Fibroblast of pulmonary artery (primary cell): ENCODE measurements at regions not wholly inside any gene's neighbourhood (a gene's known extent, or its start where the extent isn't known, plus 50 kb on each side); places are given as distances from the start of the nearest gene placed in this dataset.

Source experiments
- DNase-seq: peaks from one replicate; pipeline ENCODE4 v3.0.0-alpha.2; 2010; ENCODE audit warnings: low read depth
- H3K4me3 ChIP-seq: replicated peaks from 2 replicates; pipeline ENCODE4 v1.5.1; 2011; ENCODE audit warnings: low read depth, mild to moderate bottlenecking, control low read depth, low read length, moderate library complexity
- CTCF ChIP-seq: IDR thresholded peaks from 2 replicates; pipeline ENCODE4 v1.5.1; 2011; ENCODE audit warnings: mild to moderate bottlenecking, control low read depth, low read length, inconsistent platforms; ENCODE audit errors: missing control alignments

GRCh38 chr3:189534531-189534930, 96.7 kb upstream of the TP63 start:
- no peak for TF ChIP-seq CTCF
- DNase-seq = no peak
- no peak overlapping the region for H3K4me3 ChIP-seq

- TF ChIP-seq CTCF = no peak
- H3K4me3 ChIP-seq = no peak overlapping the region
- DNase-seq = no peak
Observed at GRCh38 chr3:189537135-189537534, 94.1 kb upstream of the TP63 start.

- no peak overlapping the region for H3K4me3 ChIP-seq
- DNase-seq = no peak
- no peak for TF ChIP-seq CTCF
Observed at GRCh38 chr3:189547448-189547847, 83.7 kb upstream of the TP63 start.

- H3K4me3 ChIP-seq = no peak overlapping the region
- no peak for TF ChIP-seq CTCF
- no peak for DNase-seq
Observed at GRCh38 chr3:189548053-189548452, 83.1 kb upstream of the TP63 start.

- DNase-seq = no peak
- H3K4me3 ChIP-seq = no peak overlapping the region
- no peak for TF ChIP-seq CTCF
Observed at GRCh38 chr3:189551007-189551406, 80.2 kb upstream of the TP63 start.

- no peak overlapping the region for H3K4me3 ChIP-seq
- no peak for TF ChIP-seq CTCF
- DNase-seq = no peak
Observed at GRCh38 chr3:189554868-189555557, 76.2 kb upstream of the TP63 start.

GRCh38 chr3:189555558-189555881, 75.7 kb upstream of the TP63 start:
- TF ChIP-seq CTCF = no peak
- no peak overlapping the region for H3K4me3 ChIP-seq
- no peak for DNase-seq
